ENCODE measurements at regions not wholly inside any gene's neighbourhood (a gene's known extent, or its start where the extent isn't known, plus 50 kb on each side); places are given as distances from the start of the nearest gene placed in this dataset.

GRCh38 chr11:116579857-116580727 lies 192.7 kb downstream of the BUD13 start:
- no peak overlapping the region for H3K4me3 ChIP-seq (ENCODE audit: low read length)
- no peak for DNase-seq (ENCODE audit: low read depth, low spot score)

GRCh38 chr11:116579031-116579653 lies 193.6 kb downstream of the BUD13 start:
- DNase-seq (ENCODE audit: low read depth, low spot score), result no peak
- H3K4me3 ChIP-seq (ENCODE audit: low read length), result no peak overlapping the region

- DNase-seq (ENCODE audit: low read depth, low spot score), result no peak
- H3K4me3 ChIP-seq (ENCODE audit: low read length), result no peak overlapping the region
These were observed 194.8 kb downstream of the BUD13 start for GRCh38 chr11:116577956-116578355.

GRCh38 chr11:116577273-116577672 lies 195.5 kb downstream of the BUD13 start:
- DNase-seq (ENCODE audit: low read depth, low spot score), result no peak
- H3K4me3 ChIP-seq (ENCODE audit: low read length), result no peak overlapping the region

- no peak overlapping the region for H3K4me3 ChIP-seq (ENCODE audit: low read length)
- peak; percentile 73 for DNase-seq (ENCODE audit: low read depth, low spot score)
These were observed 196.3 kb downstream of the BUD13 start for GRCh38 chr11:116576526-116576925.

- no peak for DNase-seq (ENCODE audit: low read depth, low spot score)
- no peak overlapping the region for H3K4me3 ChIP-seq (ENCODE audit: low read length)
These were observed 205.0 kb downstream of the BUD13 start for GRCh38 chr11:116567721-116568242.

- no peak for DNase-seq (ENCODE audit: low read depth, low spot score)
- H3K4me3 ChIP-seq (ENCODE audit: low read length), result no peak overlapping the region
These were observed 209.1 kb downstream of the BUD13 start for GRCh38 chr11:116563712-116564047.

GRCh38 chr11:116563028-116563711 lies 209.6 kb downstream of the BUD13 start:
- no peak overlapping the region for H3K4me3 ChIP-seq (ENCODE audit: low read length)
- DNase-seq (ENCODE audit: low read depth, low spot score), result no peak

GRCh38 chr11:116560589-116560988 lies 212.2 kb downstream of the BUD13 start:
- DNase-seq (ENCODE audit: low read depth, low spot score), result no peak
- H3K4me3 ChIP-seq (ENCODE audit: low read length), result no peak overlapping the region

GRCh38 chr11:116558504-116559211 lies 214.1 kb downstream of the BUD13 start:
- H3K4me3 ChIP-seq (ENCODE audit: low read length), result no peak overlapping the region
- DNase-seq (ENCODE audit: low read depth, low spot score), result no peak

GRCh38 chr11:116557282-116557681 lies 215.5 kb downstream of the BUD13 start:
- DNase-seq (ENCODE audit: low read depth, low spot score), result no peak
- H3K4me3 ChIP-seq (ENCODE audit: low read length), result no peak overlapping the region

GRCh38 chr11:116556483-116556882 lies 216.3 kb downstream of the BUD13 start:
- no peak for DNase-seq (ENCODE audit: low read depth, low spot score)
- H3K4me3 ChIP-seq (ENCODE audit: low read length), result no peak overlapping the region

- DNase-seq (ENCODE audit: low read depth, low spot score), result no peak
- no peak overlapping the region for H3K4me3 ChIP-seq (ENCODE audit: low read length)
These were observed 219.3 kb downstream of the BUD13 start for GRCh38 chr11:116553482-116553881.

GRCh38 chr11:116551576-116551975 lies 221.2 kb downstream of the BUD13 start:
- no peak overlapping the region for H3K4me3 ChIP-seq (ENCODE audit: low read length)
- no peak for DNase-seq (ENCODE audit: low read depth, low spot score)

- DNase-seq (ENCODE audit: low read depth, low spot score), result no peak
- no peak overlapping the region for H3K4me3 ChIP-seq (ENCODE audit: low read length)
These were observed 224.5 kb downstream of the BUD13 start for GRCh38 chr11:116548256-116548655.

GRCh38 chr11:116547571-116547970 lies 225.2 kb downstream of the BUD13 start:
- no peak overlapping the region for H3K4me3 ChIP-seq (ENCODE audit: low read length)
- no peak for DNase-seq (ENCODE audit: low read depth, low spot score)

GRCh38 chr11:116545912-116546311 lies 226.9 kb downstream of the BUD13 start:
- DNase-seq (ENCODE audit: low read depth, low spot score), result no peak
- H3K4me3 ChIP-seq (ENCODE audit: low read length), result no peak overlapping the region

GRCh38 chr11:116544721-116545120 lies 228.1 kb downstream of the BUD13 start:
- H3K4me3 ChIP-seq (ENCODE audit: low read length), result no peak overlapping the region
- no peak for DNase-seq (ENCODE audit: low read depth, low spot score)

- H3K4me3 ChIP-seq (ENCODE audit: low read length), result no peak overlapping the region
- no peak for DNase-seq (ENCODE audit: low read depth, low spot score)
These were observed 228.8 kb downstream of the BUD13 start for GRCh38 chr11:116543911-116544475.

Measured in Jurkat, Clone E6-1 (cell line).